ENCODE measurements at regions not wholly inside any gene's neighbourhood (a gene's known extent, or its start where the extent isn't known, plus 50 kb on each side); places are given as distances from the start of the nearest gene placed in this dataset.

DNA sequence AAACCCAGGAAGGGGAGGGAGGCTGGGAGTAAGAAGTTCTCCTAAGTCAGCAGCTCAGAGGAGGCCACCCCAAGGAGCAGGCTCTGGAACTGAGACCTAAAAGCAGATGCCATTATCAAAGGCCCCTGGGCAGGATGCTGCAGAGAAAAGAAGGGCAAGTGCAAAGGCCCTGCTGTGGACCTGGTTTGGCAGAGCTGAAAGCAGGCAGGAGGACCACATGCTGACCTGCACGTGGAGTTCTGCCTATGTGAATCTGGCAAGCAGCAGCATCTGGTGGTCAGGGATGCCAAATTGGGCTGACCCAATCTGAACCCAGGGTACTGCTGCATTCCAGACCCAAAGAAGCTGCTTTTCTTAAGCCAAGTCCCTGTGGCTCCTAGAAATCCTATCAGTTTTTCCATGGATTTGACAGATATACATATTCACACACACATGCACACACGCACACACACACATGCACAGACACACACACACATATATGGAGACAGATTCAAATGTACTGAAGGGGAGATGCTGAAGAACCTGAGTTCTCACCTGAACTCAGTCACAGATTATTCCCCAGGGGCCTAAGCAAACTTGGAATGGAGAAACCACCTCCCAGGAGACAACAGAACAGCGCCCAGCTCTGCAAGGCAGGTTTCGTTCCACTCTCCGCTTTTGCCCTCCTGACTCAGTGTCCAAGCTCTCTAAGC lies 119.9 kb downstream of the FOXA2 start:
- Histone ChIP-seq H2AK5ac (ENCODE audit: low read depth, low read length) (no peak overlapping the region), H3K4me1 (replicated peaks in 1 of 4; ENCODE audit: control insufficient read depth in 3 of 4, insufficient read depth in 4 of 4, low read length in 3 of 4) (peaks cover 3 to 8% (median 4%) of the 10 kb centered on the region in 4 experiments), H3K27me3 (replicated peaks in 1 of 4; ENCODE audit: control insufficient read depth in 3 of 4, extremely low read depth in 1 of 4, insufficient read depth in 3 of 4, low read length in 3 of 4) (peaks cover 0 to 26% (median 10%) of the 10 kb centered on the region in 4 experiments; a peak in 6 of 7 replicates), H3K18ac (ENCODE audit: extremely low read depth, low read length) (no peak overlapping the region), H4K8ac (ENCODE audit: extremely low read depth, insufficient read depth, low read length) (0 out of 2 replicates have a peak overlapping the region, but pooled peaks have one; percentile 29), H3K27ac (ENCODE audit: low read depth, low read length) (no peak overlapping the region), H2BK120ac (replicated peaks; ENCODE audit: low read depth, low read length) (no peak overlapping the region), H4K20me1 (replicated peaks in 1 of 2; ENCODE audit: control insufficient read depth in 1 of 2, insufficient read depth in 2 of 2, low read length in 2 of 2) (peaks cover 0 to 2% of the 10 kb centered on the region in 2 experiments), H3K9me3 (ENCODE audit: insufficient read depth in 2 of 2, low read depth in 1 of 2, low read length in 1 of 2) (no peaks in the 10 kb centered on the region), H3K4me2 (ENCODE audit: insufficient read depth in 1 of 2, low read depth in 2 of 2, low read length in 2 of 2) (no peak overlapping the region), H2BK5ac (ENCODE audit: low read depth, low read length) (no peak overlapping the region), H4K91ac (replicated peaks; ENCODE audit: insufficient read length, low read length) (no peak overlapping the region), H2BK15ac (ENCODE audit: low read length) (no peak overlapping the region), H3K23ac (ENCODE audit: insufficient read length) (no peak overlapping the region), H3K36me3 (ENCODE audit: control insufficient read depth in 2 of 4, insufficient read depth in 4 of 4, low read length in 3 of 4) (no peaks in the 10 kb centered on the region), H3K79me1 (ENCODE audit: low read depth, low read length) (no peaks in the 10 kb centered on the region), H3K56ac (replicated peaks; ENCODE audit: insufficient read length, low read depth, low read length) (no peak overlapping the region), H3K4me3 (ENCODE audit: extremely low read depth in 1 of 4, insufficient read depth in 2 of 4, low read depth in 3 of 4, low read length in 4 of 4) (no peak overlapping the region), H4K5ac (ENCODE audit: insufficient read length, low read depth, low read length) (no peak overlapping the region), H2BK12ac (ENCODE audit: low read depth, low read length) (no peak overlapping the region), H3K4ac (replicated peaks; ENCODE audit: insufficient read length, low read depth, low read length) (no peak overlapping the region), H2BK20ac (ENCODE audit: low read length) (no peak overlapping the region), H2AFZ (ENCODE audit: low read length) (no peak overlapping the region), H3K14ac (ENCODE audit: insufficient read length) (no peak overlapping the region), H3K79me2 (ENCODE audit: control insufficient read depth in 1 of 2, insufficient read depth in 2 of 2, low read length in 2 of 2) (no peaks in the 10 kb centered on the region), H3K9ac (replicated peaks in 1 of 4; ENCODE audit: extremely low read depth in 1 of 4, low read depth in 3 of 4, low read length in 3 of 4) (no peak overlapping the region), H3K23me2 (ENCODE audit: low read depth, low read length) (no peaks in the 10 kb centered on the region)
- TF ChIP-seq PHF8 (conservative IDR thresholded peaks at IDR 0.05; ENCODE audit: low read depth, low read length) (no peak), CBX5 (IDR thresholded peaks at IDR 0.05; ENCODE audit: low read depth, low read length) (no peak), NANOG (IDR thresholded peaks at IDR 0.05; ENCODE audit: insufficient read depth, low read depth, low read length, poor library complexity, severe bottlenecking) (no peak), EZH2 (IDR thresholded peaks at IDR 0.05; ENCODE audit: low read depth, low read length, severe bottlenecking) (no peak), BRCA1 (IDR thresholded peaks at IDR 0.05; ENCODE audit: low read depth, low read length) (no peak)
- FAIRE-seq (no peak), DNase-seq (ENCODE audit: low read depth in 1 of 2, low spot score in 2 of 2) (no peak)
- ChIA-PET CTCF (ENCODE audit: partially characterized antibody) (interaction anchor here (0.9 to 7.6 kb wide), 6 partner anchors 11 to 122 kb away, joined by 3 to 36 read pairs (median 4); no protein-coding TSS in a partner anchor), POLR2A (ENCODE audit: partially characterized antibody) (no interaction called here)
- WGBS, 2 experiments (ENCODE audit: extremely low coverage in 1 of 2, insufficient coverage in 1 of 2, insufficient read length in 1 of 2, insufficient replicate concordance in 2 of 2, low coverage in 1 of 2, low lambda C conversion rate in 2 of 2, missing lambda C conversion rate in 1 of 2): 91% methylated on average over 5 of the region's 5 CpGs; no CpG with 5 or more reads in 1 of the 2 experiments

All from H1 (cell line).